ENCODE measurements at regions not wholly inside any gene's neighbourhood (a gene's known extent, or its start where the extent isn't known, plus 50 kb on each side); places are given as distances from the start of the nearest gene placed in this dataset.

DNA sequence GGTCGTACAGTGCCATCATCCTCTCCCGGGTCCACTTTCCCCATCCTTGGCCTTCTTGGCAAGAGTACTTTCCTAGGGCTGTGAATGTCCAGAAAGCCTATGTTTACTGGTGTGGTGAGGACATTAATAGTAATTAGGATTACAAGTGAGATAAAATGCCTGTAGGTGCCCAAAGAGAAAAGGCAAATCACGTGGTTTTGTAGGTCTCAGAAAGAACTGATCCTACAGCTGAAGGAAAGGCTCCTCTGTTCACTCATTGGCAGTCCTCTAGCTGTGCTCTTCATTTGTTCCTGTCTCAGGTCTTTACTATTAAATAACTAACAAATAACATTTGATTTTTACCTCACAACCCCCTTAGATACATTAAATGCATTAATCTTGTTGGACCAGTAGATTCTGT lies 220.1 kb upstream of the CBLB start:
- no peak for DNase-seq (ENCODE audit: extremely low read depth, low read depth)
- no peak overlapping the region for H3K4me3 ChIP-seq (replicated peaks; ENCODE audit: low read depth, low read length)
- TF ChIP-seq, protein P1, sequence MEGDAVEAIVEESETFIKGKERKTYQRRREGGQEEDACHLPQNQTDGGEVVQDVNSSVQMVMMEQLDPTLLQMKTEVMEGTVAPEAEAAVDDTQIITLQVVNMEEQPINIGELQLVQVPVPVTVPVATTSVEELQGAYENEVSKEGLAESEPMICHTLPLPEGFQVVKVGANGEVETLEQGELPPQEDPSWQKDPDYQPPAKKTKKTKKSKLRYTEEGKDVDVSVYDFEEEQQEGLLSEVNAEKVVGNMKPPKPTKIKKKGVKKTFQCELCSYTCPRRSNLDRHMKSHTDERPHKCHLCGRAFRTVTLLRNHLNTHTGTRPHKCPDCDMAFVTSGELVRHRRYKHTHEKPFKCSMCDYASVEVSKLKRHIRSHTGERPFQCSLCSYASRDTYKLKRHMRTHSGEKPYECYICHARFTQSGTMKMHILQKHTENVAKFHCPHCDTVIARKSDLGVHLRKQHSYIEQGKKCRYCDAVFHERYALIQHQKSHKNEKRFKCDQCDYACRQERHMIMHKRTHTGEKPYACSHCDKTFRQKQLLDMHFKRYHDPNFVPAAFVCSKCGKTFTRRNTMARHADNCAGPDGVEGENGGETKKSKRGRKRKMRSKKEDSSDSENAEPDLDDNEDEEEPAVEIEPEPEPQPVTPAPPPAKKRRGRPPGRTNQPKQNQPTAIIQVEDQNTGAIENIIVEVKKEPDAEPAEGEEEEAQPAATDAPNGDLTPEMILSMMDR (IDR thresholded peaks at IDR 0.05; ENCODE audit: low read depth, low read length, missing control alignments) = no peak

DNA sequence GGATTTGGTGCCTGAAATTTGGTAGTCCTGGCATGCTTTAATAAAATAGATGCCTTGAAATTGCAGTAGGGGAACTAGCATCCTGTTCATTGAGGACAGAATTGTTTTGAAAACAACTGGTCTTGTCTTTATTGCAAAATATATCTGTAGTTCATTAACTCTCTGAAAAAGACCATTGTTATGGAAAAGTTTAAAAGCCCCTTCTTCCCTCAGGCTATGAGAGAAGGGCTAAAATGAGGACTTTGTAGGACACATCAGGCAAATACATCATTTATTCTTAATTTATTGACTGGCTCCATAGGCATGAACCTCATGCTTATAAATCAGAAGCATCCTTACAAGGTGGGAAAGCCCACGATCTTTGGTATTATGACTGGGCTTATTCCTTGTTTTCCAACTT lies 221.0 kb upstream of the CBLB start:
- no peak overlapping the region for H3K4me3 ChIP-seq (replicated peaks; ENCODE audit: low read depth, low read length)
- DNase-seq (ENCODE audit: extremely low read depth, low read depth) = no peak
- TF ChIP-seq, protein P1 (IDR thresholded peaks at IDR 0.05; ENCODE audit: low read depth, low read length, missing control alignments) = no peak

DNA sequence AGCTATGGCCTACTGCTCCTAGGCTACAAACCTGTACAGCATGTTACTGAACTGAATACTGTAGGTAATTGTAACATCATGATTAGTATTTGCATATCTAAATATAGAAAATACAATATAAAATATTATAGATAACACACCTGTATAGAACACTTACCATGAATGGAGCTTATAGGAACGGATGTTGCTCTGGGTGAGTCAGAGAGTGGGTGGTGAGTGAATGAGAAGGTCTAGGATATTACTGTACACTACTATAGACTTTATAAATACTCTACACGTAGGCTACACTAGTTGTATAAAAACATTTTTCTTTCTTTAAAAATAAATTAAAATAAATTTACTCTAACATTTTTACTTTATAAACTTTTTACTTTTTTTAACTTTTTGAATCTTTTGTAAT lies 224.0 kb upstream of the CBLB start:
- TF ChIP-seq, protein P1 (IDR thresholded peaks at IDR 0.05; ENCODE audit: low read depth, low read length, missing control alignments) = no peak
- no peak for DNase-seq (ENCODE audit: extremely low read depth, low read depth)
- no peak overlapping the region for H3K4me3 ChIP-seq (replicated peaks; ENCODE audit: low read depth, low read length)

DNA sequence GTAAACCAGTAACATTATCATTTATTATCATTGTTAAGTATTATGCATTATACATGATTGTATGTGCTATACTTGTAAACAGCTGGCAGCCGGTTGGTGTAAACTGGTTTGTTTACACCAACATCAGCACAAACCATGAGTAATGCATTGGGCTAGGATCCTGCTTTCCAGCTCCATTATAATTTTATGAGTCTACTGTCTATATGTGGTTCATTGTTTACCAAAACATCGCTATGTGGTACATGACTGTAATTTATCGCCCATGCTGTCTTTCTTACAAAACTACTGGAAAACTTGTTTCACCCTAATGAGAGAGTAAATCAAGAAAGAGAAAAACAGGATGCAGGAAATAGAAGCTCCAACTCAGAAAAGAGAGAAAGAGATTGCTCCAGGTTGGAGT lies 224.8 kb upstream of the CBLB start:
- TF ChIP-seq, protein P1 (IDR thresholded peaks at IDR 0.05; ENCODE audit: low read depth, low read length, missing control alignments) = no peak
- DNase-seq (ENCODE audit: extremely low read depth, low read depth) = no peak
- H3K4me3 ChIP-seq (replicated peaks; ENCODE audit: low read depth, low read length) = no peak overlapping the region

DNA sequence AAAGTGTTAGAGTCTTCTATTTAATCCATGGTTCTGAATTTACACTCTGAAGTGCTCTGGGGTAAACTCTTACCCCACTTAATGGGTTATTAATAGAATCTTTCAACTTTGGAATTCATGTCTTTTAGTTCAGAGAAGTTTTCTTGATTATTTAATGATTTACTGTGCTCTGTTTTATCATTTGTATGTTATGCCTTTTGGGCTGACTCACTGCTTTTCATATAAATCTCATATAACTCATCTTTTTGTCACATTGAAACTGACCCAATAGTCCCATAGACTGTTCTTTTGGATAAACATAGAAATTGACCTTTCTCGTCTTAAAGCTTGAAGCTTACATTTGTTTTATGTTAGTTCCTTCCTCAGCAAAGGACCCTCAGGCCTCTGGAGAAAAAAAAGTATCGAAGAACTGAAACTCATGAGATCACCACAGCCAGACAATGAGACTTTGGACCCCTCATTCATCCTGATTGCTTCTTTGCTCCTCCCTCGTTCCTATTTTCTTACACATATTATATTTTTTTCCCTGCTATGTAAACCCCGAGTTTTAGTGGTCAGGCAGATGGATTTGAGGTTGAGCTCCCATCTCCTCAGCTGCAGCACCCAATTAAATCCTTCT lies 229.1 kb upstream of the CBLB start:
- DNase-seq (ENCODE audit: extremely low read depth, low read depth) = no peak
- TF ChIP-seq, protein P1 (IDR thresholded peaks at IDR 0.05; ENCODE audit: low read depth, low read length, missing control alignments) = no peak
- H3K4me3 ChIP-seq (replicated peaks; ENCODE audit: low read depth, low read length) = no peak overlapping the region

DNA sequence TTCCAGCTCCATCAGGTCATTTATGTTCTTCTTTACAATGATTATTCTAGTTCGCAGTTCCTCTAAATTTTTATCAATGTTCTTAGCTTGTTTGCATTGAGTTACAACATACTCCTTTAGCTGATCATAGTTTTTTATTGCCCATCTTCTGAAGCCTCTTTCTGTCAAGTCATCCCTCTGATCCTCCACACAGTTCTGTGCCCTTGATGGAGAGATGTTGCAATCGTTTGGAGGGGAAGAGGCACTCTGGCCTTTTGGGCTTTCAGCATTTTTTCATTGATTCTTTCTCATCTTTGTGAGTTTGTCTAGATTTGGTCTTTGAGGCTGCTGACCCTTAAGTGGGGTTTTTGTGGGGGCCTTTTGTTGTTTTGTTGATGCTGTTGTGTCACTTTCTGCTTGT lies 234.6 kb upstream of the CBLB start:
- no peak overlapping the region for H3K4me3 ChIP-seq (replicated peaks; ENCODE audit: low read depth, low read length)
- TF ChIP-seq, protein P1 (IDR thresholded peaks at IDR 0.05; ENCODE audit: low read depth, low read length, missing control alignments) = no peak
- no peak for DNase-seq (ENCODE audit: extremely low read depth, low read depth)

DNA sequence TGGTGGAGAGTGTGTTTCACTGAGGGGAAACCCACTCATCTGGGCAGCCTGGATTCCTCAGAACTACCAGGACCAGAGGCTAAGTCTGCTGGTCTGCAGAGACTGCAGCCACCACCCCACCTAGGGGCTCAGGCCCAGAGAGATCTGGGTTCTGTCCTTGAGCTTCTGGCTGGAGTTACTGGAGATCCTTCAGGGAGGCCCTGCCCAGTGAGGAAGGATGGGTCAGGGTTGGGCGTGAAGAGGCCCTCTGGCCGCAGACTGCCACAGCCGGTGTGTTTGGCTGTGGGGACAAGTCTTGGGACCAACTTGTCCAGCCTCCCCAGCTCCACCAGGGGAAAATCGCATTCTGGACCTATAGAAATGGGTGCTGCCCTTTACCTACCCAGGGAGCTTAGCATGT lies 235.3 kb upstream of the CBLB start:
- no peak overlapping the region for H3K4me3 ChIP-seq (replicated peaks; ENCODE audit: low read depth, low read length)
- DNase-seq (ENCODE audit: extremely low read depth, low read depth) = no peak
- TF ChIP-seq, protein P1 (IDR thresholded peaks at IDR 0.05; ENCODE audit: low read depth, low read length, missing control alignments) = no peak

Data from HFF-Myc (cell line).